Skeletal muscle cell (primary cell): ENCODE measurements at regions not wholly inside any gene's neighbourhood (a gene's known extent, or its start where the extent isn't known, plus 50 kb on each side); places are given as distances from the start of the nearest gene placed in this dataset.
A peak's percentile ranks its signal among the peaks of the same experiment; 100 is the strongest.

Source experiments
- DNase-seq: peaks from one replicate; pipeline ENCODE4 v3.0.0-alpha.2; 2010; ENCODE audit warnings: low read depth
- H3K4me3 ChIP-seq: 2 replicates; pipeline ENCODE4 v1.5.1; 2011; ENCODE audit warnings: low read depth, mild to moderate bottlenecking, control low read depth, low read length, moderate library complexity

GRCh38 chr10:78547397-78547796 is 513.7 kb downstream of the RPS24 start:
- H3K4me3 ChIP-seq, result no peak overlapping the region
- DNase-seq, result no peak

DNA sequence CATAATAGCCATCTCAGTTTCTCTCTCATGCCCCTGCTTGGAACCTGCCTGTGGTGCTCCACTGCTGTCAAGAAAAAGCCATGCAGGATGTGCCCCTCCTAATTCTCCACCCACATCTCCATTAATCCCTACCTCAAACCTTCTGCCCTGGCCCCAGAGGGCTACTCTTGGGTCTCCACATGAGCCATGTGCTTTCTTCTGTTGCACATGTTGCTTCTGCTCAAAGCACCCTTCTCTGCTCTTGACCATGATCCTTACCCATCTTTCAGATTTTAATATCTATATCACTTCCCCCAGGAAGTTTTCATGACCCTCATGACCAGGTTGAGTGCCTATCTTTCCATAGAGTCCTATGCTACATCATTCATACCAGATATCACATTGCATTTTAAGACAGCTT is 514.2 kb downstream of the RPS24 start:
- no peak overlapping the region for H3K4me3 ChIP-seq

DNA sequence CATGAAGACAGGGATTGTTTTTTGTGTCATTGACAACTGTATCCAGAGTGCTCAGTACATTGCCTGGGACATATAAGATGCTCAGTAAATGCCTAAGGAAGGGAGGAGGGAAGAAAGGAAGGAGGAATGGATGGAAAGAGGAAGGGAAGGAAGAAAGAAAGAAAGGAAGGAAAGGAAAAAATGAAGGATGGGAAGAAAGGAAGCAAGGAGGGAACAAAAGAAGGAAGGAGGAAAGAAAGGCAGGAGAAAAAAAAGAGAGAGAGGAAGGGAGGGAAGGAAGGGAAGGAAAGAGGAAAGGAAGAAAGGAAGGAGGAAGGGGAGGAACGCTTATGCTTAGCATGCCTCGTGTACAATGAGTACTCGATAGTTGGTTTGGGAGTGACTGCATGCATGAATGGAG is 514.7 kb downstream of the RPS24 start:
- no peak overlapping the region for H3K4me3 ChIP-seq
- no peak for DNase-seq

More for the DNA sequence above, 514.2 kb downstream of the RPS24 start:
- no peak for DNase-seq

DNA sequence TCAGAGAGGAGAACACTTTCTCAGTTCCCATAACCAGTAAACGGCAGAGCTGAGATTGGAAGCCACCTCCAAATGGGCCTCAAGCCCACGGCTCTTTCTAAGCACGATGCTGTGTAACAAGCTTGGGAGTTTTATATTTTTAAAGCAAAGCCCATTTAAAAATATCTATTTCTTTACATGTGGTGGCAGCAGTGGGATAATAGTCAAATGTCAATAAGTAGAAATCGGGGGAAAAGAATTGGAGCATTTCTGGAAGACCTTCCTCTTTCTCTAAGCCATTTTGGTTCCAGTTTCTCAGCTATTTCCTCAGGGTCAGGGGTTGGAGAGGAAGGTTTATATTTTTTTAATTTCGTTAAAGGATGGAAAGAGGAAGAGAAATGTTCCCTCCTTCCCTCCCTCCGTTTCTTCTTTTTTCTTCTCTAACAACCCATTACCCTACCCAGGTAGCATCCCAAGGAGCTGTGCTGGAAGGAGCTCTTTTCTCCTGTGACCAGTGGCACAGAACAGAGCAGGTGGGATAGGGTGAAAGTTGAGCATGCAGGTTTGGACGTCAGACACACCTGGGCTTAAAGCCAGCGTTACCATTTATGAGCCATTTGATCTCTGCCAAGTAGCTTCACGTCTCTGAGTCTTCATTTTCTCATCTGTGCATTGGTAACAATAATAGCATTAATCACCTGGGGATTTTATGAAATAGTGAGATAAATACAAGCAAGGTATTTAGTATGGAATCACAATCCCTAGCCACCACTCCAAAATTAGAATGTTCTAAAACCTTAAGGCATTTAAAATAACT is 515.7 kb downstream of the RPS24 start:
- no peak for DNase-seq
- H3K4me3 ChIP-seq, result no peak overlapping the region

GRCh38 chr10:78550090-78550489 is 516.4 kb downstream of the RPS24 start:
- no peak for DNase-seq
- H3K4me3 ChIP-seq, result no peak overlapping the region

DNA sequence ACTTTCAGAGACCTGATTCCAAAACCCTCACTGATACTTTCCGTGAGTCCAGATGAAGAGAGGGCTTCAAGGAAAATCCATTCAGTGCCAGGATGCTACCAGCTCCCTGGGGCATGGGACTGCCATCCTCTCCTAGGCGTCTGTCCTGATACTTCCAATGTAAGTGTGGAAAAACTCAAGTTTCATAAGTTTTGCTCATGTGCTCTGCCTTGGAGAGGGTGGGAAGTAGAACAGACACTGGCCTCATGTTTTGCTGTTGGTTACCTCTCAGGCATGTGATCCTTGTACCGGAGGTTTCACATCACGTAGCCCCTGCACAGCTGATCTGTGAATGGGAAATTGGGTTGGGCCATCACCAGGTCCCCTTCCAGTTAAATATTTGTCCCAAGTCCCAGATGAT is 517.1 kb downstream of the RPS24 start:
- no peak for DNase-seq
- no peak overlapping the region for H3K4me3 ChIP-seq

DNA sequence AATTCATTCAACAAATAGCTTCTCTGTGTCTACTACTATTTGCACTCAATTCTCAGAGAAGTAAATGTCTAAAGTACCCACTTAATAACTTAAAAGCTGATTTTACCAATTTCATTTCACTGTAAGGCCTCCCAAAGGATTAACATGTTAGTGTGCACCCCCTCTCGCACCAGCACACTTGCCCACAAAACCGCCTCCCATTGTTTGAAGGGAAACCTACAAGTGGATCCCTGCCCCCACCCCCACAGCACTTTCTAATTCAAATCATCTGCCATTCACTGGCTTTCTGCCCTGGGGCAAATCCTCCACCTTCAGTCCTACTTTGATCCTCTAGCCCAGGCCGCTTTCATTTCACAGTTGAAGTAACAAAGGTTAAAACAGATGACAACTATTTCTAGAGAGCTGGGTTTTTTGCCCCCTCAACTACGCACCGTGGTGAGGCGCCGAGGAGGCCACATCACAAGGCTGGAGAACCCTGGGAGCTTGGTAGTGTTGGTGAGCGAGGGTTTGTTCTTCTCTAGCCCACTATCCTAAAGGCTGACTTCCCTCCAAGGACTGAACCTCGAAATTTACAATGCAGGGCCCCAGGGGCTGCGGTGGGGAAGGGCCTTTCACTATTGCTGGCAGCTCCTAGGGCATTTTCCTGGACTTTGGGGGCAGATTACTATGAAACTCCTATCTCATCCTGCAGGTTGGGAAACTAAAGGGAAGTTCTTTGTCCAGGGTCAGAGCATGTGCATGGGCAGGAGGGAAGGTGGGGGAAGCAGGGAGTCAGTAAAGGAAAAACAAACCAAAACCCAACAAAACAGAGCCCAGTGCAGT is 517.4 kb upstream of the ZMIZ1 start:
- no peak for DNase-seq

GRCh38 chr10:78552261-78552811 is 516.4 kb upstream of the ZMIZ1 start:
- H3K4me3 ChIP-seq, result no peak overlapping the region
- DNase-seq, result peak; percentile 29

More for the DNA sequence above, 517.4 kb upstream of the ZMIZ1 start:
- no peak overlapping the region for H3K4me3 ChIP-seq

DNA sequence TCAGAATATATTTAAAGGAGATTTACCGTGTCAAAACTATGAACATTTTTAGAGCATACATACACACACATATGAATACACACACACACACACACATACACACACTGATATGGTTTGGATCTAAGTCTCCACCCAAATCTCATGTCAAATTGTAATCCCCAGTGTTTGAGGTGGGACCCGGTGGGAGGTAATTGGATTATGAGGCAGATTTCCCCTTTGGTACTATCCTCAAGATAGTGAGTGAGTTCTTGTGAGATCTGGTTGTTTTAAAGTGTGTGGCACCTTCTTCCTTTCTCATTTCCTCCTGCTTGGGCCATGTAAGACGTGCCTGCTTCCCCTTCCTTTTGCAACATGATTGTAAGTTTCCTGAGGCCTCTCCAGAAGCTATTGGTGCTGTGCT is 515.0 kb upstream of the ZMIZ1 start:
- DNase-seq, result no peak
- H3K4me3 ChIP-seq, result no peak overlapping the region

DNA sequence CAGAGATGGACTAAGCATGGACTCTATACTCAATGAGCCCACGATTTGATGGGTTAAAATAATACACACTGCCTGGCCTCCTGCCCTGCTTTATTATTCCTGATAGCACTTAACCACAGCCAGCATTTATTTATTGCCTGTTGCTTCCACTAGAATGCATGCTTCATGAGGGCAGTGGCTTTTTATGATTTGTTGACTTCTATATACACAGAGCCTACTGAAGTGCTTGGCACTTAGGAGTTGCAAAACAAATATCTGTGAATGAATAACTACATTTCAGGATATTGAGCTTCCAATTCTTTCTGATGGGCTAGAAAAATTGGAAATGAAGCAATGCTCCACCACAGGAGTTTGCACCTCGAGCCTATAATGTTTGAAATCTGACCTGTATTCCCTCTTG is 513.6 kb upstream of the ZMIZ1 start:
- no peak for DNase-seq
- no peak overlapping the region for H3K4me3 ChIP-seq

DNA sequence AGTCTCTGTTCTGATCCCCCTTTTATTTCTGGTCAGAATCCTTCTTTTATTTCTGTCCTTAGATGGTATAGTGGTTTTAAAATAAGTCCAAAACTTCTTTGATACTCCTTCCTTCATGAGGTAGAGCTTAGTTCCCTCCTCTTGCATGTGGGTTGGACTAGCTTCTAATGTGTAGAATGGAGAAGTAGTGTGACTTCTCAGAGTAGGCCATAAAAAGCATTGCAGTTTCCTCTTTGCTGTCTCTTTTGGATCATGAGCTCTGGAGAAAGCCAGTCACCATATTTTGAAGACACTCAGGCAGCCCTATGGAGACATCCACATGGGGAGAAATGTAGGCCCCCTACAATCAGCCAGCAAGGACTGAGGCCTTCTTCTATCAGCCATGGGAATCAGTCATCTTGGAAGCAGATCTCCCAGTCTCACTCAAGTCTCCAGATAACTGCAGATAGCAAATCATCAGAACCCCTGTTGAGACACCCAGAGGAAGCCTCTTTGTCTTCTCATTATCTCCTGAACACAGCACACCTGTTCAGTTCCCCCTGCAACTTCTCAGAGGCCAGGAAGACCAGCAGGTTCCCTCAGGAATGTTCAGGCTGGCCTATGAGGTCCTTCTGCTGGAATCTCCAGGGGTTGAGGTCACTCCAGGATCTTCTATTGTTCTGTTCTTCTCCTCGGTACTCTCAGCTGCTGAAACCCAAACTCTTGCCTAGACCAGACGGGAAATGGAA is 511.9 kb upstream of the ZMIZ1 start:
- no peak overlapping the region for H3K4me3 ChIP-seq
- DNase-seq, result no peak

DNA sequence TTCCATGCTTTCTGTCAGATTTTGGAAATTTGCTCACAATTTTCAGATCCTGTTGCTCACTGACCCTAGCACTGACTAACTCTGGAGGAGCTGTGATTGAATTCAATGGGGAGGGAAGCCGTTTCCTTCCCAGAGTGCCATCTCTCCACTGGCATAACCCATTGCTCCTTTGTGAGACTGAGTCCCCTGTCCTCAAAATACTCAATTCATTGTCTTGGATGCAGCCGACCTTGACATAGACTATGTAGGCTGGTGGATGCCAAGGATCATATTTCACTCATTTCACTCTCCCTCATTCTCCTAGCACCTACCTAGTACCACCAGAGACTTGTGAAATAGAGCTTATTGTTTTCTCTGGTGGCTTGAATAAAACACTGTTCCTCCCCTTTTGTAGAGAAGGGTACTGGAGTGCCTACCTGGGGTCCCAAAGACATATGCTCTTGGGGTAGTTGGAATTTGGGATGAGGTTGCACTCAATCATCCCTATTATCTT is 511.3 kb upstream of the ZMIZ1 start:
- no peak for DNase-seq
- H3K4me3 ChIP-seq, result no peak overlapping the region

DNA sequence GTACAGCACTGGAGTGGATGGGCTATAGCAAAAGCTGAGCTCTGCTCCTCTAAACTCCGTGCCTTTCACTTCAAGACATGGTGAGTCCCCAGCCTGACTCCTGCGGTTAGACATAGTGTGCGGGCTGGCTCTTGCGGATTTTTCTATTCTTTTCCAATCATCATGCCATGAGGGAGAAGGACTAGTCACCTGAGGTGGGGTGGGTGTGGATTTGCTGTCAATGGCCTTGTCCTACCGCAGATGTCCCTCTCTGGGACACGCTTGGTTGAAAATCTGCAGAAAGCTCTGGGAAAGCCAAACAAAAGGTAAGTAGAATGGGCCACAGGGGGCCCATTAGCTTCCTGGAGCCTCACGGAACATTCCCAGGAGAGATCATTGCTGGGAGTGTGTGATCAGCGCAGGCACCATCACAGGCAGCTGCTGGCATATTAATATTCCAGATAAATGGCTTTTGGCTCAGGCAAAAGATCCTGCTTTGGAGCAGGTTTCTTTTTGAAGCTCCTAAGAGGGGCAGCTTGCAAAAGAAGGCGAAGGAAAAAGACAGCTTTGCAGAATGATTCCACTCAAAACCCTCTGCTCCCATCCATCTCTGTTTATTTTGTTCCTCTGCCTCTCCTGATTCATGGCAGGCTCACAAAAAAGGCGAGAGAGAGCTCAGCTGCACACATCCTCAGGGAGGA is 509.0 kb upstream of the ZMIZ1 start:
- no peak overlapping the region for H3K4me3 ChIP-seq

DNA sequence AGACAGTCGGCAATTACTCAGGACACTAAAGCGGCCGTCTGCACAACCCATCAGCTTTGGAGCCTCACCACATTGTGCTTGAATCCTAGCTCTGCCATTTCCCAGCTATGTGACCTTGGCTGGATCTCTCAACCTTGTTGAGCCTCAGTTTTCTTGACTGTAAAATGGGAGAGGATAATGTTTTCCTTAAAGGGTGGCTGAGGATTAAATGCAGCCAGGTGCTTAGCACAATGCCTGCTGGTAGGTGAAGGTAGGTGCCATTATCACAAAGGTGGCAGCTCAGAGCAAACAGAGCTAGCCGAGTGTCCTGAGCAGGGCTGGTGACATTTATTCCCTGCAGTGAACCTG is 508.5 kb upstream of the ZMIZ1 start:
- no peak overlapping the region for H3K4me3 ChIP-seq
- no peak for DNase-seq

More for the DNA sequence above, 509.0 kb upstream of the ZMIZ1 start:
- DNase-seq, result no peak

- H3K4me3 ChIP-seq, result no peak overlapping the region
- no peak for DNase-seq
Observed at GRCh38 chr10:78563314-78563713, 505.5 kb upstream of the ZMIZ1 start.

GRCh38 chr10:78565841-78566240 is 502.9 kb upstream of the ZMIZ1 start:
- H3K4me3 ChIP-seq, result no peak overlapping the region
- no peak for DNase-seq

DNA sequence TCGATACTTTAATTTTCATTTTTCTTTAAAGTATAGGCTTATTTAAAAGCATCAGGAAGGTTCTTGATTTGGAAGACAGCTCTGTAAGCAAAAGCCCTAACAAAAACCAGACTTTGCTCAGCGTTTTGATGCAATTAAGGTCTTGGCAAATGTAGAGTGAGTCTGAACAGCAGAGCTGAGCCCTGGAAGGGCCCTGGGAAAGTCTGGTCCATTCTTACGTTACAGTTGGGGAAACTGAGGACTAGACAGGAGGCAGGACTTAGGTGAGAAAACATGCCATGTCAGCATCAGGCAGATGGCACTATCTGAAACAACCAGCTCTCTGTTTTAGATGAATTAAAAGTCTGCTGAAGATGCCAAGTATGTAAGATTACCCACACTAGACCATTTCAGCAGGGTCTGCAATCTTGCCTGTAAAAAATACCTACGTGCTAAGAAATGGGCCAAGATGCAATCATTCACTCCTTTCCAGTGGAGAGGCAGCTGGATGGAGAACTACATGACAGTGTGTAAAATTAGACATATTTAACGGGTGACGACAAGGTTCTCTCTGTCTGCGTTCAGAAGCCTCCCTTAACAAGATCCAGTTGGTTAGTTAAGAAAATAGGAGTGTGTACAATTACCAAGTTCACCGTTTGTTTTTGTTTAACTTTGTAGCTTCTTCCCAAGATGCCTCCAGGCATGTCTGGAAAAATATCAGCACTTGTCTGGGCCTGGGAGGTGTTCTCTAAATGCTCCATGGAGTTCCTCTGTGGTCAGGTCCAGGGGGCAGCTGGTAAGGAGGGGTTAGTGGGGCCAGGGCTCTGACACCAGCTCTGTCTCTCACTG is 502.3 kb upstream of the ZMIZ1 start:
- DNase-seq, result no peak
- H3K4me3 ChIP-seq, result no peak overlapping the region

- no peak for DNase-seq
- no peak overlapping the region for H3K4me3 ChIP-seq
Observed at GRCh38 chr10:78567680-78568455, 500.9 kb upstream of the ZMIZ1 start.
